Kidney tubule cell (primary cell): ENCODE measurements at regions not wholly inside any gene's neighbourhood (a gene's known extent, or its start where the extent isn't known, plus 50 kb on each side); places are given as distances from the start of the nearest gene placed in this dataset.

Source experiments
- DNase-seq: peaks from one replicate; pipeline ENCODE4 v3.0.0-alpha.2; 2018; ENCODE audit warnings: low spot score

DNA sequence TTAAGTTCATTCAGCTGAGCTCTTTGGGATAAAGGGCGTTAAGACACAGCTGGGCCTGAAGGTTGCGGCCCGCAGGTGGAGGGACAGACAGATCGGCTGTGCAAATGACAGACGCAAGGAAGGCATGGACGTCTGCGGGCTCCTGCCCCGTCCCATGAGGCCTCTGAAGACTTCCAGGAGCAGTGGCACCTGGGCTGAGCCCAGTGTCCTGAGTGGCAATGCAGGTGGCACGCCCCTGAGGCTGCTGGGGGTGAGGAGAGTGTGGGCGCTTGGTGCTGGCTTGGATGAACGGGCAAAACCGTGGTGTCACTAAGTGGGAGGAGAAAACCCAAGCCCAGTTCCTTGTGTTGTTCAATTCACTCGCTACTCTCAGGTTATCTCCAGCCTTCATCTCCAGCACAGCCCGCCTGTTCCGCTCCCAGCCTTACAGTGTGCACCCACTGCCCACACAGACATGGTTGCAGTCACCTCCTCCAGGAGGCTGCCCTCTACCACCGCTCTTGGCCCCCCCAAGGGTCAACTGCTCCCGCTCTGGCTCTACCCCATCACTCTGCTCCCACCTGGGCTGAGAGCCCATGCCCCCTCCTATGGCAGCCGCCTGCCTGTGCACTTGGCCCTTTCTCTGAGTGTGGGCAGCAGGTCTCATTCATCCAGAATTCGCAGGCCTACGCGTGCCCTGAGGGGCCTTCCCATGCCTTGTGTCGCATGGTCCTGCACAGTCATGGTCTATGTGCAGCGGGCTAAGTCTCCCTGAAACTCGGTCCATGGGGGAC, 50.3 kb downstream of the PTGR3 start:
- no peak for DNase-seq

DNA sequence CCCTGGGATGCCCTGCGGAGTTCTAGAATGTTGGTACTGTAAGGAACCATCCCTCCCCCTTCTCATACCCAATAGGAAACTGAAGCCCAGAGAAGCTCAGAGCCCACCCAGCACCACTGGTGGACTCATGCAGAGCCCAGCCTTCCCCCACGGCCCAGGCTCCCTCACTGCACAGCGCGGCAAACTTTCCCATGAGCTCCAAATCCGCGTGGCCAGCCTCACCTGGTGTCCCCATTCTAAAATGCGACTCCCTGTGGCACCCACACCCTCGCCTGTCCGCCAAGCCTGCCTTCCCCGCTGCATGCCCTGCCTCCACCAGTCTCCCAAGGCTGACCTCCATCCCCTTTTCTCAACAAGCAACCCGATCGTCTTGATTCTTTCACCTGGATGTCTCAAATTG, 51.1 kb downstream of the PTGR3 start:
- no peak for DNase-seq

DNA sequence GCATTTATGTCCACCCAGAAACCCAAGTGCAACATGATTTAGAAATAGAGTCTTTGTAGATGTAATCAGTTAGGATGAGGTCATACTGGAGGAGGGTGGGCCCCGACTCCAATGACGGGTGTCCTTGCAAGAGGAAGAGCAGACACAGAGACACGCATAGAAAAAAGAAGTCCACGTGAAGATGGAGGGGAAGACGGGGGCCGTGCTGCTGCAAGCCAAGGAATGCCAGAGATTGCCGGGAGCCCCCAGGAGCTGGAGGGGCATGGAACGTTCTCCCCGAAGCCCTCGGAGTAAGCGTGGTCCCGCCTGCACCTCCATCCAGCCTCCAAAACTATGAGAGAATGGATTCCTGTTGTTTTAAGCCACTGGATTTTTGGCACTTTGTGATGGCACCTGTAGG, 51.6 kb downstream of the PTGR3 start:
- no peak for DNase-seq

DNA sequence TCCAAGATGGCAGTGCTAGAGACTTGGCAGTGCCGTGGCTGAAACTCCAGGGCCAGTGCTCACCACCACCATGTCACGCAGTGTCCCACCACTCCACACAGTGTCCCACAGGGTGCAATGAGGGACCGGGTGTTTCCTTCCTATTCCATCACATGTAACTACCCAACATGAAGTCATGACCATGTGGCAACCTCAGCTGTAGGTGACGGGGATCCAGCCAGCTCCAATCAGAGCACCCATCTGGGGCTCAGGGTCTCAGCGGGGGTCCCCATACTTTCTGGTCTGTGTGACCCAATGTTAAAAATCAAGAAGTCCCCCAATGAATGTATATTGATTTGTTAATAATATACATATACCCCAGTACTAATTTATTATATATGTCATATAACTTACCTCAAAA, 52.1 kb downstream of the PTGR3 start:
- no peak for DNase-seq

DNA sequence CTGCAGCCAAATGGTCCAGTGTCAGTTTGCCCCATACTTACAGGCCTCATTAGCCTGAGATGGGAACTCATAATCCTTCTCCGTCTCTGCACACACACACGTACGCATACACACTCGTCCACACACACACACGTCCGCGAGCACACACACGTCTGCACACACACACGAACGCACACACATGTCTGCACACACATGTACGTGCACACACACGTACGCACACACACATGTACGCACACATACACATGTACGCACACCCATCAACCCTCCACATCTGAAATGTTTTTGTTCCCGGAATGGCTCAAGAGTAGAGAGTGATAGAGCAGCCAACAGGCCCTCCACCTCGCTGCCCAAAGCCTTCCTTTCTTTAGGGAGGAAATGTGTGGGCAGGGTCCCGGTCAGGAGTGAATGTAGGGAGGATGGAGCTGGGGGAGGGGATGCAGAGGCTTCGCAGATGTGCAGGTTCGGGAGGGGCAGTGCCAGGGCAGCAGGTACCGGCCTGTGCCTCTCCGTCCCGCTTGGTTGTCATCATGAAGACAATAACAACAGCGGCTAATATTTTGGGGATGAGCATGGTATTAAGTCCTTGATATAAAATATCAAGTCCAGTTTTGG, 52.7 kb downstream of the PTGR3 start:
- no peak for DNase-seq

DNA sequence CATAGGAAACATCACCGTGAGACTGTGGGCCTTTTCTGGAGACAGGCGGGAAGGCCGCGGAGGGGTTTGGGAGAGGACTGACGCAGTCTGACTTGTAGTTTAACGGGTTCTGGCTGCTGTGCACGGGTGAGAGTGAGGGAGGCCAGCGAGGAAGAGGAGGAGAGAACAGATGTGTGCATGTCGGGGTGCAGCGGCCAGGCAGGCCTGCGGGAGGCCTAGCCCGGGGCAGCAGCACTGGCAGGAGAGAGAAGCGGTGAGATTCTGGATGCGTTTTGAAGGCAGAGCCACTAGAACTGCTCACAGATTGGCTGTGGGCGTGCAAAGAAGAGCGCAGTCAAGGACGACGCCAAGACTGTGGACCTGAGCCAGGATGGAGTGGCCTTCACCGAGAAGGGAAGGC, 53.9 kb downstream of the PTGR3 start:
- no peak for DNase-seq

DNA sequence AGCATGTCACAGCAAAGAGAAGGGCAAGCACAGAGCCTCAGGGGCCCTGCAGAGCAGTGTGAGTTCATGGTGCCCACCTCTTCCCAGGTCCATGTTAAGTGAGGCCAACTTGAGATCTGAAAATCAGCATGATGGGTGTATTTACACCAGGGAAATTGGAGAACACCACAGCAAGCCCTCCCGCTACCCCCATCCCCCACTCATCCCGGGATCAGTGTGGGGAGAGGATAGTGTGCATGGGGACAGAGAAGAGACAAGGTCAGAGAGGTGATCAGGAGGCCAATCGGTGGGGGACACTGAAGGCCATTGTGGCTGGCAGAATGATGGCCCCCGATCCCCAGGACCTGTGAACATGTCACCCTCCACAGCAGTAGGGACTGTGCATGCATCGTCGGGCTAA, 54.7 kb downstream of the PTGR3 start:
- DNase-seq: no peak

DNA sequence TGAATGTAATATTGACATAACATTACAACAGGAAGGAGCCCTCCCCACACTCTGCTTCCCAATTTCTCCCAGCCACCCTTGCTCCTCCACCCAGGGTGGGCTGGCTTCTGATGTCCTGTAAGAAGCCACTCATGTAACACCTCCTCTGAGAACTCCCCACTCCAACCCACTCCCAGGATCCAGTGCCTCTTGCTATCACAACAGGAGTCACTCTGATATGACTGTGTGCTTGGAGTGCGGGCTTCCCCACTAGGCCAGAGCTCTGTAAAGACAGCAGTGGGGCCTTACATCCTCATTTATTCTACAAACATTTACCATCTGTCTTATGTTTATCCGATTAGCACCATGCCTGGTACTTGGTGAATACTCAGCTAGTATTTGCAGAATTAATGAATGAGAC, 65.1 kb downstream of the PTGR3 start:
- DNase-seq: no peak

DNA sequence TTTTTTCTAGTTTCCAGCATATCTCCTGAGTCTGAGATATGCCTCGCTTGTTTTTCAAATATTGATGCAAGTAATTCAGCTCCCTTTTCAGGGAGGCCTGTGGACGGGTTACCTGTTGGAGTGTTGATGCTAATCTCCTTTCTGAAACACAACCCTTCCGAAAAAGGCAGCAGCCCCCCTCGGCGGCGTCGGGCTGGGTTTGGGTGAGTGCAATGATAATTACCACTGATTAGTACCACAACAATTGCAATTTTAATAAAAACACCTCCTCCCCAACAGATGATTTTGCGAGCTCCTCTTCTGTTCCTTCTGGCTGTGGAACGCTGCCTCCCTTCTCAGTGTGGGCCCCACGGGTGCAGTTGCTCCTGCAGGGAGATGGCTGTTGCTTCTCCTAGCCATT, 66.3 kb downstream of the PTGR3 start:
- no peak for DNase-seq

DNA sequence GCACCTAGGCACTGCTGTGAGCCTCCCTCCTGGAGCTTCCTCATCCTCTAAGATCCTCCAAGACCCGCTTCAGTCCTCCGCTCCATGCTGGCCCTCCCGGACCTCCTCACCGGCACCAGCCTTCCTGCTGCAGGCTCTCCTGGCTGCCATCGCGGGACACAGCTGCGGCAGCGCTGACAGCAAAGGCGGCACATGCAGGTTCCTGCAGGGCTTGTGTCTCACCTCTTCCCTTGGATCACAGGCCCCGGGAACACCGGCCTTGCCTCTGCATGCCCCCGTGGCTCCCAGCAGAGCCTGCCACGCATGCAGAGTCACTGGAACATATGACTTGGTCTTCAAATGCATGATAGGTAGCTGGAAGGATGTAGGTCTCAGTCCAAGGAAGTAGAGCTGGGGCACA, 67.2 kb downstream of the PTGR3 start:
- no peak for DNase-seq

DNA sequence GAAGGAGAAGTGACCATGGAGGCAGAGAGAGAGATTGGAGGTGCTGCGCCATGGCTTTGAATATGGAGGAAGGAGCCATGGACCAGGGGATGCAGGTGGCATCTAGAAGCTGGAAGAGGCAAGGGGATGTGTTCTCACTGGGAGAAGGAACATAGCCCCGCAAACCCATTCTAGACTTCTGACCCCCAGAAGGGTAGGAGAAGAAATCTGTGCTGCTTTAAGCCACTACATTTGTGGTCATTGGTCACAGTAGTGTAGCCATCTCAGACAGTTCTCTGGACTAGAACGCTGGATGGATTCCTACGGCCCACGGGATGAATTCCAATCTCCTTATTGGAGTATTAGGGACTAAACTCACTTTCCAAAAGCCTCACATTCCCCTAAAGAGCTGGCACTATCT, 67.8 kb downstream of the PTGR3 start:
- DNase-seq: no peak

DNA sequence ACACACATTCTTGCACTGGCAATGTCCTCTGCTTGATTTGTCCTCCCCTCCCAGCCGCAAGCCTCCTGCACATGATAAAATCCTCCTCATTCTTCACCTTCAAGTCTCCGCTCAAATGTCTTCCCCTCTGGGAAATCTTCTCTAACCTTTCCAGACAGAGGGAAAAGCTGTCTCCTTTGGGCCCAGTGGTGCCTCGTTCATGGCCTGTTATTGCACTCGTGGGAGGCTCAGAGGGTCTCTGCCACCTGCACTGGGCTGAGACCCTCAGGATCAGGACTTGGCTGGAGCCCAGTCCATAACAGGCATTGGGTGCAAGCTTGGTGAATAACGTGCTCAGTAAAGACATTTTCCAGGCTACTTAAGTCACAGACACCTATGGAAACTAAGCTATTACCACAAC, 68.6 kb downstream of the PTGR3 start:
- no peak for DNase-seq

DNA sequence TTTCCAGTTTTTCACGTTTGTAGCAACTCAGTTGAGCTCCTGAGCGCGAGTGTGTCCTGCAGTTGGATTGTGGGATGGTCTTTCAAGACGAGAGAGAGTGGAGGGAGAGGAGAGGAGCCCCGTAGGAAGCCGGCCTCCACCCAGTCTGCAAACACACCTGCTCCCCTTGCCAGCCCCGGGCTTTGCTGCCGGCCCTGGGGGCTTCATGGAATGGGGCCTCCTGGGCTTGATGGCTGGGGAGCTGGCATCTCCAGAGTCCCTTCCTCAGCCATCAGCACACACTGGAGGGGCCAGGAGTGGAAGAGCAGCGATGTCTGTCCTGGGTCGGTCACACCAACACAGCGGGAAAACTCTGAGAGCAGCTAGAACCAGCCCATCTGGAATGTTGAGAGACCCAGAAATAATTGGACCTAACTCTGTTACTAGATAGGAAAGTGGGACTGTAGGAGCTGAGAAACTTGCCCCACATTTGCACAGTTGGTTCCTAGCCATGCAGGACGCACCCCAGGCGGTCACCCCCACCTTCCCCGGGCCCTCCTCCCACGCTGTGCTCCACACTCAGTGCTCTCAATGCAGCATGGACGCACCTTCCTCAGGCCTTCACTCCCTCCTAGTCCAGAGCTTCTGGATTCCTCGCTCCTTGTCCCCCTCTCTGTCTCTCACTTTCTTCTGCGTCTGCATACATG, 69.6 kb downstream of the PTGR3 start:
- no peak for DNase-seq

DNA sequence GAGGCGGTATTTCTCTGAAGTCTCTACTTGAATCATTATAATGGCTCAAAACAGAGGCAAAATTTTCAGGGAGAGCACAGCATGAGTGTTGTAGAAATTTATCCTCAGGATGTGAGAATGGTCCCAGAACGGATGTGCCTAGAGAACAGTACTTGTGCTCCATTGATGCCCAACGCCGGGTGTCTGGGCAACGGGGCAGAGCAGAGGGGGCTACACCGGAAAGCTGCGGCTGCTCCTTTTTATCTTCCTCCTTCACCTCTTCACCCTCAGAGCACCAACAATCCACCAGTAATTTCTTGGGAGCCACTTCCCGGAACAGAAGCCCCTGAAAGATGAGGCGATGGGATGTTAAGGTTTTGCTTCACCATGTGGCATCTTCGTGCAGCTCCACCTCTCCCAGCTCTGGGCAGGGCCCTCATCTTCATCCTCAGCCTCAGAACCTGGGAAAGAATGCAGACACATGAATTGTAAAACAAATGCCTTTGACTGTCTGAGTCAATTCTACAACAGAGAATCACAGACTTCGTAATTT, 71.5 kb downstream of the PTGR3 start:
- DNase-seq: no peak

DNA sequence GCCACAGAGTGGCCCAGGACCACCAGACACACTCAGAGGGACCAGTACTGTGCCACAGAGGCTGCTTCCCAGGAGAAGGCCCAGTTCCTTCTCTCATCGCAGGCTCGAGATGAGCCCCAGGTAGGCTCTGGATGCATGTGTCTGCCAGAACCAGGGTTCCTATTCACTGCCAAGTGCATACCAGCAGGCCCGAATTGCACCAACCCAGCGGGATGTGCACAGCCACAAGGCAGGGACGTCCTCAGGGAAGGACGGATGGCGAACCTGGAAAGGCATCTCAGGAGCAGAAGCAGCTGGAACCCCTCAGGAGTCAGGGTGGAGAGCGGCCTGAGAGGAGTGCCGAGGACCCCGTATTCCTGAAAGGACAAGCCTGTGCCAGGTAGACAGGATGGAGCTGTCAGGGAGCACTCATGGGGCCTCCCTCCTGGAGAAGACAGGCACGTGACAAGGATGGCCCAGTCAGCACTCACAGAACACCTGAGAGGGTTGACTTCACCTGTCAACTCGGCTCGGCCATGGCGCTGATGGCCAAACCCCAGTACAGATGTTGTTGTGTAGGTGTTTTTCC, 73.7 kb downstream of the PTGR3 start:
- DNase-seq: no peak

DNA sequence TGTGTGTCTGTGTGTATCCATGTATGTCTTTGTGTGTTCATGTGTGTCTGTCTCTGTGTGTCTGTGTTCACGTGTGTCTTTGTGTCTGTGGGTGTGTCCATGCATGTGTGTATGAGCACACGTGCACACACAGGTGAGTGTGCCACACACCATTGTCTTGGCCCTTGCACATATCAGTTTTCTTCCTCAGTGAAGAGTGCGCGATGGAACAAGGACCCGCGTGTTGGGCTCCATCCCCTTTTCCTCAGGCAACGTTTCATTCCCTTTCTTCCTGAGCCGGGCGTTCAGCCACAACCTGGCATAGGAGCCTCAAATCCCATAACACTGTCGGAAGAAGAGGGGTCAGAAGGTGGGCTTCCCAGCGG, 74.3 kb downstream of the PTGR3 start:
- no peak for DNase-seq

DNA sequence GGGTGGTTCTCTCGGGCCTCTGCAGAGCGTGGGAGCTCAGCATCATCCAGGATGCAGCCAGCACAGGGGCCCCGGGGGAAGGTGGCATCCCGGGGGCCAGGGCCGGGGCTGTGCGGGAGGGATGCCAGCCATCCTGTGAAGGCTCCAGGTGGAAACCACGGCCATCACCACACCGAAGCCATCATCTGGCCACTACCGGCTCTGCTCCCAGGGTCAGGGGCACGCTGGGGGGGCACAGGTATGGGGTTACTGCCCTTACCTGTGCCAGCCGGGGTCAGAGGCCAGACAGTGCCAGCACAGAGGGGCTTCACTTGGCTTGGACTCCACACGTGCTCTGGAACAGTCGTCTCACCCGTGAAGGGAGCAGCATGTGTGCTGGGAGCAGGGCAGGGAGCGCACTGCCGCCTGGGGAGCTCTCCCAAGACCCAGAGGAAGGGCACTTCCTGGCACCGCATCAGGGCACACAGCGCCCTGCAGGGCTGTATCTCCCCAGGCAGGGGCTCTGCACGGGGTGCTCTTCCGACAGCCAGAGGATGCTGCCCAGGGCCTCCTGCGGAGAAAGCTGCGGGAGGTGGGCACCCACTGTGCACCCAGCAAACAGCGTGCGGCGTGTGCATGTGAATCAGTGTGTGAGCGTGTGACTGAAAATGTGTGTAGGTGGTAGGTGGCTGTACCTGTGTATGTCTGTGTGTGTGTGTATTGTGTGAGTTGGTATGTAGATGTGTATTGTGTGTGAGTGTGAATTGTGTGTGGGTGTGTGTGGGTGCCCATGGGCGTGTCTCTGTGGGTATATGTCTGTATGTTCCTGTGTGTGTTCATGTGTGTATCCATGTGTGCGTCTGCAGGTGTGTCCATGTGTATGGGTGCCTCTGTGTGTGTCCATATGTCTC, 75.0 kb downstream of the PTGR3 start:
- no peak for DNase-seq

DNA sequence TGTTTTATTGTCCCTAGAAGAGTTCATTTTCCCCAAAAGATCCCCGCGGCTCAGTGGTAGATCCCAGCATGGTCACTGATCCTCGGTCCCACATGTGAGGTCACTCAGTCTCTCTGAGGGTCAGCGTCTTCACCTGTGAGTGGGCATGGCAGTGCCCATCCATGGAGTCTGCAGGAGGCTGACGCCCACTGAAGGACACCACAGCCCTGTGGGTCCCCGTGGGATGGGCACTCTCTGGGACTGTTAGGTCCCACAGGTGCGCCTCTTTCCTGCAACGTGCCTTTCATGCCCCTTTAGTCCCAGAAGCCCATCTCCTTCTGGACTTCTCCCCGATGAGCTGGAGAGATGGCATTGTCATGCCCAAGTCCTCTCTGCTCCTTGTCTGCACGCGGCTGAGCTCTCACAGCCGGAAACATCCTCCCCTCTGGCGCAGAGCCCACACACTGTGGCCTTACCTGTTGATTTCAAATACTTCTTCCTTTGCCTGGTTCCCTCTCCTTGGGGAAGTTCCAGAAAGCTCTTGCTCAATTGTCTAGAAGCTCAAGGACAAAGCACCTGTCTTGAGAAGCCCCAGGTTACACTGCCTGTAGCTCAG, 75.9 kb downstream of the PTGR3 start:
- no peak for DNase-seq

DNA sequence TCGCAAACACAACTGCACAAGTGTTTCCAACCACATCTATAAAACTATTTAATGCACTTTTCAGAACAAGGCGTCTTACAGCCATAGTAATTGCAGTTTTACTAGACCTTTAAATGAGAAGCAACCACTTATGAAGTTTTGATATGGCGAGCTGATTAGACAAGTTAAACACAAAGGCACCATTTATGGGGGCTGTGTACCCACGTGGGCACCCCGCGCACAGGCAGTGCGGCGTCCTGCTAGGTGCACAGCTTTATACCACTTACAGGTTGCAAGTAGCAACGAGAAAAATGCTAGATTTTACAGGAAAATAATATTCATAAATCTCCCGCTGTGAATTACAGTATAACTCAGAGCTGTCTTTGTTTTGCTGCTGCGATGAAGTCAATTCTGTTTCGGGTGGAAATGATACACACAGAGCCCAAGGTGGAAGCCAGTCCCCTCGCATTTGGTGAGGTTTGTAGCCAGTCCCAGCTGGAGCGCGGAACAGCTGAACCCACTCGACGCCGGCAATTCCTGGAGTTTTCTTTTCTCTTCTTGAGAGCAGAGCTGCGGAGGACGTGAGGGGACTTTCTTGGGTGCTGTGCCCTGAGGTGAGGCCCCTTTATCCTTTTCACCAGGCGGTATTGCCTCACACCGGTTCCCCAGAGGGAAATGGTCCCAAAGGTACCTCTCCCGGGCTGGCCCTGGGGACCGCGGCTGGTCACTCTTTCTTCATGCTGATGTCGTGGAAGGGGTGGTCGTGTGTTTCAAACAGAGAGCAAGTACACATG, 76.7 kb downstream of the PTGR3 start:
- DNase-seq: no peak

DNA sequence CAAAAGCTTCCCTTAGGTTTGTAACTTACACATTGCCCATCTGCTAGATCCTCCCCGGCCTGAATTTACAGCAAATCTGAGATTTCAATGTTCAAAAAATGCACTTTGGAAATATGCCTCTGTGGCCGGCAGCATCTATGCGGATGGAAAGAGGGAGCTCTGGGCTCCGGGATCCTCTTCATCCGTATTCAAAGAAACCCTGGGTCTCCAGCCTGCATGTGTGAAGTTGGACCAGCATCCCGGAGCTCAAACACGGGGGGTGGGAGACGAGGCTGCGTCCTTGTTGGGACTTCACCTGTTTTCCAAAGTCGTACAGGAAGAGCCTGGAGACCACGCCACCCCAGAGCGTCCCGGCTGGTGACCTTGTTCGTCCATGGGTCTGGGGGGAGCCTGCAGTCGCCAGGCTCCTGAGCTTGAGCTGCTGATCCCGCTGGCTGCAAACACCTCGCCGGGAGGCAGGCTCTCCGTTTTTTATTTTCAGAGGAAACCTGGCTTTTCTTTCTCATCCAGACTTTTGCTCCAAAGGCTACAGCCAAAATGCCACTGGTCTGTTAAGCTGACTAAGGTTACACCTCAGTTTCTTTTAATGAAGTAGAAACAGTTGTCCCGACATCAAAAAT, 77.4 kb downstream of the PTGR3 start:
- no peak for DNase-seq
